ENCODE measurements at regions not wholly inside any gene's neighbourhood (a gene's known extent, or its start where the extent isn't known, plus 50 kb on each side); places are given as distances from the start of the nearest gene placed in this dataset.

DNA sequence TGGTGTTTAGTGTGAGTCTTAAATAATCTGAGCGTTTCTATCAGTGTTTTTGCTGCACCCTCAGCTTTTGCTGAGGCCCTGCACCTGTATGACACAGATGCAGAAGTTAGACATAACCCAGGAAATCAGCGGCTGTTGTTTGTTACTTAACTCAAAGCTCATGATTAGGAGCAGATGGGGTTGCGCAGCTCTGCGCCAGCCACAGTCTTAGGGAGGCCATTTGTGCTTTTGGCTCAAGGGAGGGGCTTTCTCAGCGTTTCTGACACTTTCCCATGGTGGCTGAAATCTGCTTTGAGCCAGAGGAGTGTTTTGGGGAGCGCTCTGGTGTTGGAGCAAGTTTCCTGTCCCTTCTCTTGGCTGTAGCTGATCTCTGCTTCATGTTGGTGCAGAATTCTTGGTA lies 433.8 kb downstream of the NAF1 start:
- no peak for TF ChIP-seq CTCF (IDR thresholded peaks at IDR 0.05; ENCODE audit: control insufficient read depth, extremely low read depth, insufficient read depth)

DNA sequence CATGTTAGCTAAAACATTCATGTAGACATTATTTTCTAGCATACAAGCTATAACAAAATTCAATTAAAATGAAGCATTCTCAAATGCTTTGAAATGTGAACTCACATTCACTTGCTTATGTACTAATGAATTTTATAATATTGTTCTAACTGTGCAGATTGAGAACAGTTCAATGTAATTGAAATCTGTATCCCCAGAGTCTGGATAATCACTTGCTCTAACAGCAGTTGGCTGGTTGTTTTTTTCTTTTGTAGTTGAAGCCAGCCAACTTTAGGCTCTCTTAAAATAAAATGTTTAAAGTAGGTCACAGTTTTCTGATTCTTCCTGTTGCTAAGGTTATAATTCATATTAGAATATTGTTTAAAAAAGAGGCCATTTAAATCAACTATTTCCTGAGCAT lies 438.9 kb downstream of the NAF1 start:
- DNase-seq (ENCODE audit: low read depth), result no peak
- TF ChIP-seq CTCF (IDR thresholded peaks at IDR 0.05; ENCODE audit: control insufficient read depth, extremely low read depth, insufficient read depth), result no peak
- no peak overlapping the region for H3K4me3 ChIP-seq (ENCODE audit: low read depth, low read length)

More for the DNA sequence above, 433.8 kb downstream of the NAF1 start:
- no peak overlapping the region for H3K4me3 ChIP-seq (ENCODE audit: low read depth, low read length)
- DNase-seq (ENCODE audit: low read depth), result no peak

DNA sequence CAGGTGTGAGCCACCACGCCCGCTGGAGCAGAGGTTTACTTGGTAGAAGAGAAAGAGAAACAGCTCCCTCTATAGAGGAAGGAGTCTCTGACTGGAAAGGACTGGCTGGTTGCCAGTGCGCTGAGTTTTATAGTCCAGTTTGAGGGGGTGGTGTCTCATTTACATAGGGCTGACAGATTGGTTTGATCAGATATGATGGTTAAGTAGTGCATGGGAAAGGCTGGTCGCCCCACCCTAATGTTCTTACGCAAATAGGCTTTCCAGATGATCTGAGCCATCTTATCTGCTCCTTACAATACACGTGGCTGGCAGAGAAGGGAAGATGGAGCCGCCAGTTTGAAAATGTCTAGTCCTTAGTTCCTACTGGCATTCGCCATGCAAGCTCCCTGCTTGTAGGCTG lies 439.5 kb downstream of the NAF1 start:
- no peak overlapping the region for H3K4me3 ChIP-seq (ENCODE audit: low read depth, low read length)
- DNase-seq (ENCODE audit: low read depth), result peak; percentile 8
- no peak for TF ChIP-seq CTCF (IDR thresholded peaks at IDR 0.05; ENCODE audit: control insufficient read depth, extremely low read depth, insufficient read depth)

DNA sequence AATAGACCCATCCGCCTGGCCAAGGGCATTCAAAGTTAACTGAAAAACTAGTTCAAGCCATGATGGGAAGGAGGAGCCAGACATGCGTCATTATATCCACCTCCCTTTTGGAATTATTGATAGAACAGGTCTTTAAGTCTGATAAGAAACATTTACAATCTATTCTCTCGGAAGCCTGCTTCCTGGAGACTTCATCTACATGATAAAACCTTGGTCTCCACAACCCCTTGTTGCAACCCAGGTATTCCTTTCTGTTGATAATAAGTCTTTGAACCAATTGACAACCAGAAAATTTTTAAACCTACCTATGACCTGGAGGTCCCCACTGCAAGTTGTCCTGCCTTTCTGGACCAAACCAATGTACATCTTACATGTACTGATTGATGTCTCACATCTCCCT lies 451.3 kb downstream of the NAF1 start:
- DNase-seq (ENCODE audit: low read depth), result no peak
- TF ChIP-seq CTCF (IDR thresholded peaks at IDR 0.05; ENCODE audit: control insufficient read depth, extremely low read depth, insufficient read depth), result no peak
- no peak overlapping the region for H3K4me3 ChIP-seq (ENCODE audit: low read depth, low read length)

DNA sequence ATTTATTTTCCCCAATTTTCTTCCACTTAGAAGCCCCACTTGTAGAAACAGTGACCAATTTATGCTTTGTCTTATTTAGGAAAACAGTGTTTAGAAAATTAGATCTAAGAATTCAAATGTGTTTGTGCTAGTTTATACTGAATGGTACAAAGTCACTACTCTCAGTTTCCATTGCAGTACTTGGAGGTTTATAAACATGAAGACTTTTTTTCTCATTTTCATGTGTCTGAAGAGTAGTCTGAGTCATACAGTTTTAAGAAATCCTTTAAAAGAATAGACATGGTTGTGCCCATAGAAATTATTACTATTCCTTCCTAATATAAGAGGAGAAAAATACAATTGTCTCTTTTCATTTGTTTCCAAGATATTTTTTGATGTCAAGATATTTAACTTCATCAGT lies 458.7 kb downstream of the NAF1 start:
- no peak overlapping the region for H3K4me3 ChIP-seq (ENCODE audit: low read depth, low read length)
- no peak for TF ChIP-seq CTCF (IDR thresholded peaks at IDR 0.05; ENCODE audit: control insufficient read depth, extremely low read depth, insufficient read depth)
- no peak for DNase-seq (ENCODE audit: low read depth)

GRCh38 chr4:162706632-162707031 lies 460.1 kb downstream of the NAF1 start:
- DNase-seq (ENCODE audit: low read depth), result no peak
- no peak overlapping the region for H3K4me3 ChIP-seq (ENCODE audit: low read depth, low read length)
- no peak for TF ChIP-seq CTCF (IDR thresholded peaks at IDR 0.05; ENCODE audit: control insufficient read depth, extremely low read depth, insufficient read depth)

DNA sequence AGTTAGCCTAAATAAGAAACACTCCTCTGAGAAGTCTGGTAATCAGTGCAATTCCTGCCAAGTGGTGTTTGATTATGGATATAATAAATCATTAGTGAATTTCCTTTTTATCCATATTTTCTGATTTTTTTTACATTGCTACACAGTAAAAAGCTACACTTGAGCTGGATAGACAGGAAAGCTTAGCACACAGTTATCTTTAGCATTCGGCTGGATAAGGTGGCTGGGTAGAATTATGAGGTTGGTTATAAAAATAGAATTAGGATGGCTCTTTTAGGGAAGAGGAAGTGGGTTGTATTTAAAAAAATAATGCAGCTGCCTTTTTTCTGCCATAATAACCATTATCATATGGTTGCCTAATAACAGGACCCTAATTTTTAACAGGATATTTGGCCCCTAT lies 460.6 kb downstream of the NAF1 start:
- H3K4me3 ChIP-seq (ENCODE audit: low read depth, low read length), result no peak overlapping the region
- TF ChIP-seq CTCF (IDR thresholded peaks at IDR 0.05; ENCODE audit: control insufficient read depth, extremely low read depth, insufficient read depth), result no peak
- no peak for DNase-seq (ENCODE audit: low read depth)
